ENCODE measurements at regions not wholly inside any gene's neighbourhood (a gene's known extent, or its start where the extent isn't known, plus 50 kb on each side); places are given as distances from the start of the nearest gene placed in this dataset.
"Not testable (repeated sequence)": the region's sequence is repeated elsewhere in the genome, so short reads cannot be mapped to it uniquely, and the experiment has no call there.

- DNase-seq: not testable (repeated sequence)
Measured at GRCh38 chr2:176578292-176578691, 309.1 kb downstream of the MTX2 start.

GRCh38 chr2:176579608-176580007 is 310.4 kb downstream of the MTX2 start:
- no peak for DNase-seq

- DNase-seq: no peak
Measured at GRCh38 chr2:176581557-176582165, 312.4 kb downstream of the MTX2 start.

DNA sequence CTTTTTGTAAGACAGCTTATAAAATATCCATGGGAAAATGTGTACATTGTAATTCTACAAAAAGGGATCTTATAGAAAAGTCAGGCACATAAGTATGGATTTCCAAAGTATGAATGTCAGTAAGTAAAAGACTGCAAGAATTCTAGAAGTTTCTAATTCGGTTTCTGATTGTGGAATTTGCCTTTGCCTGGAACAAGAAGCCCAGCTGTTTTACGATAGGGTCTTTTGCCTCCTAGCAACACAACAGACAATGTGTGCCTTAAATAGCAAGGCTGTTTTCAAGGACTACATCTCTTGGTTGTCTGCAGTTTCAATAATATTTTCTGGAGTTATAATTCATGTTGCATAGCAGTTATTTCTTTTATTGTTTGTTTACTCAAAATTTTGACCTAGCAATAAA is 312.9 kb downstream of the MTX2 start:
- no peak for DNase-seq

GRCh38 chr2:176582990-176583481 is 313.8 kb downstream of the MTX2 start:
- DNase-seq: no peak

DNA sequence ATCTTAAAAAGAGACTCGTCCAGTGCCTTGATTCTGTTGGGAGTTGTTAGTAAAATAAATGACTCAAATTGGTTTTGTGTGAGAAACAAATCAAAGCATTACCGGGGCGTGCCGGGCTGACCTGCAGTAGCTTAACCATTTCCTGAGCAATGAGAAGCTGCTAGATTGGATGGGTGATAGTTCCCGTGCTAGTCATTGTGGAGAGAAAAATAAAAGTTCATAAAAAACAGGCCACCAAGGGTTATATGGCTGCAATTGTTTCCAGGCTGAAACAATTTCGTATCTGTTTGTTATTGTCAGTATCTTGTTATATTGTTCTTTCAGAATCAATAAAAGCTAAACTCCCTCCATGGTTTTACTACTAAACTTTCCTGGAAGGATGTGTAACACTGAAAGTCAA is 314.4 kb downstream of the MTX2 start:
- DNase-seq: no peak

GRCh38 chr2:176584333-176584732 is 315.1 kb downstream of the MTX2 start:
- DNase-seq: no peak

GRCh38 chr2:176585291-176585690 is 316.0 kb downstream of the MTX2 start:
- no peak for DNase-seq

DNA sequence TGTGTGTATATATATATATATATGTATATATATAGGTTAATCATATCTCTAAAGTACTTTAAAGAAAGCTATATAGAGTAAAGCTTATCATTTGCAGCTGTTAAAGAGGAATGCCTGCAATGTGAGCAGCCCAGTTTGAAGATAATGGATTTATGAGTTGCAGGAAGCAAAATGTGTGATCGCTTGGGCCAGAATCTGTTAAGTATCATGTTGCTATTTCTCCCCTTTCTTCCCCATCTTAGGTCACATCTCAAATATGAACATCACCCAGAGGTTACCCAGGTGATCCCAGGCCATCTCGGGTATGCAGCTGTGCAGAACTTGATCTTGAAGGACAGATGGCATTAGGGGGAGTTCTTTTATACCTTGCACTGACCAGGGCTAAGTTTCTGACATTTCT is 316.5 kb downstream of the MTX2 start:
- no peak for DNase-seq

DNA sequence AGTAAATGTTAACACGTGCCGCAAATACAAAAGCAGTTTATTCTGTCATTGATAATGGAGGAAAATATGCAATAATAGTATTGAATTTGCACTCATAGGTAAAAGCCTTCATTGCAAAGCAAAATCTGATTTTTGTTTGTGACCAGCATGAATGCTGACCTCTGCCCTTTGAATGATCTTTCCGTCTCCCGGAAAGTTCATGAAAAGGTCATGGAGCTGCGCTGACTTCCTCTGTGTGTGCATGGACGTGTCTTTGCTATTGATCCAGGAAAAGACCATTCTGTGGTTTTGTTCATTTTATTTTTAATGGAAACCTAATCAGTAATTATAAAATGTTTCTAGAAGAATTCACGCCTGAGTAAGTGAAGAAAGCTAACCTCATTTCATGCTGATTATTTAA is 320.0 kb downstream of the MTX2 start:
- no peak for DNase-seq

DNA sequence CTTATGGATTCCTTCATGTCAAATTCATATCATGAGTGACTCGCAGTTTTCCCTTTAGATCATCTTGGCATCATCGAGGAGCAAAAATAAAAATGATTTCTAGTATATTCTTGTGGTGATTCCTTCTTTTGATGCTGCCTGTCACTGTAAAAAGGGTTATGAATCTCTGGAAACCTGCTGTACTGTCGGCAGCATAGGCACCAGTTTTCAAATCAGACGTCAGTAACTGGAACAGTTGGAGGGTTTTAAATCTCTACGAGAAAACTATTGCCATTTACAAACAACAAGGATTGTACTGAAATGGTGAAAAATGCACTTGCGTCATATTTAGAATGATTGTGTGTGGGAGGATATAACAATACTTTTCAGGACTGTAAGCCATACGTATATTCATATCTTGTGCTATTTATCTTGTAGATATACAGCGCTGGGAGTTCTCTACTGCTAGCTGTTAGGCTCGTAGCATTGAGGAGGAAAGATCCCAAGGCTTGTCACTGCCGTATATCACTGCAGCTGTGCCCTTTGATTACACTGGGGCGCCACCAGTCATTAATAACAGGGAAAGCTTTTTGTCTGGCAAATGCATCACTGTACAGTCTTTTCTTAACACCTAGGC is 320.7 kb downstream of the MTX2 start:
- DNase-seq: no peak

DNA sequence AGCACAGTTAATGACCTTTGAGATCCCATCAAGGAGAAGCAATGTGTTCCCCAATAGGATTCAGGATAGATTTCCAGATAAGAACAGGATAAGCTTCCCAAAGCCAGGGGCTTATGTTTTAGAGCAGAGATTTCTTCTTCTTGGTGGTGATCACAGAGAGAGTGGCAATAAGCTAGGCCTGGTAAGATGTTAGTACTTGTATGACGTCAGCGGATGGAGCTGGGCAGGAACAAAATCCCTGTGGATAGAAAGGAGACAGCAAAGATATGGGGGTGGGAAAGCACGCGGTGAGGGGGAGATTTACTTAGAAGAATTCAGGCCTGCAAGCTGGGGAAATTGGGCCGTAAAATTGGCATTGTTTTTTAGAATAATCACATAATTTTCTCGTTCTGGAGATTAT is 323.0 kb downstream of the MTX2 start:
- no peak for DNase-seq

DNA sequence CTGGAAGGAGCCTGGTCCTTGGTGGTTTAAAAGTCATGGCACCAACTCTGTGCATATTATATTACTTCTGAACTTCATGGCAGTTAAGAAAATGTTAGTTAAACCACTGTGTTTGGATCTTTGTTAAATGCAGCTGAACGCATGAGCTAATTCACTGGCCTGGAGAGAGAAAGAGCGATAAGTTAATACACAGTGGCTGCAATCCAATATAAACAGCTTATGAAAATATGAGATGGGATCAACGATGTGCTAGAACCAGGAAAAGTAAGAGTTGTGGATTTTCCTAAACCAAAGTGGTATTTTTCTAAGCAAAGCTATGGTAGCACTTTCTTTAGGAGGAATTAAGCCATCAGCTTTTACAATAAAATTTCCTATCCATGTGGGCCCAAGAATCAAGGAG is 326.7 kb downstream of the MTX2 start:
- DNase-seq: no peak

GRCh38 chr2:176597916-176598315 is 328.7 kb downstream of the MTX2 start:
- no peak for DNase-seq

DNA sequence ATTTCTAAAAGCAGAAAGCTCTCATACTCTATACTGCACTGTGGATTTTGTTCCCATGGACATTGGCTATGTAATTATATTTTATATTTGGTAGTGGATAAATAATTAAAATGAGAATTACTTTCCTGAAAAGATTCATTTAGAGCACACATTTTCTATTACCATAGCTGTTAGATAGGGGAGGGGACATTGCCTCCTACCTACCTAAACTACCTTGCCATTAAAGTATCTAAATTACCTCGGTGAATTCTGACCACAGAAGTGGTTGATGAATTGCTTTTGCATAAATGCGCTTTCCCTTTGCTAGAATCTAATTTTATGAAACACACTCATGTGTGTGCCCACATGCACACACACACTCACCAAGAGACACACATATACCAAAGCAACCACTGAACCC is 329.1 kb downstream of the MTX2 start:
- no peak for DNase-seq

DNA sequence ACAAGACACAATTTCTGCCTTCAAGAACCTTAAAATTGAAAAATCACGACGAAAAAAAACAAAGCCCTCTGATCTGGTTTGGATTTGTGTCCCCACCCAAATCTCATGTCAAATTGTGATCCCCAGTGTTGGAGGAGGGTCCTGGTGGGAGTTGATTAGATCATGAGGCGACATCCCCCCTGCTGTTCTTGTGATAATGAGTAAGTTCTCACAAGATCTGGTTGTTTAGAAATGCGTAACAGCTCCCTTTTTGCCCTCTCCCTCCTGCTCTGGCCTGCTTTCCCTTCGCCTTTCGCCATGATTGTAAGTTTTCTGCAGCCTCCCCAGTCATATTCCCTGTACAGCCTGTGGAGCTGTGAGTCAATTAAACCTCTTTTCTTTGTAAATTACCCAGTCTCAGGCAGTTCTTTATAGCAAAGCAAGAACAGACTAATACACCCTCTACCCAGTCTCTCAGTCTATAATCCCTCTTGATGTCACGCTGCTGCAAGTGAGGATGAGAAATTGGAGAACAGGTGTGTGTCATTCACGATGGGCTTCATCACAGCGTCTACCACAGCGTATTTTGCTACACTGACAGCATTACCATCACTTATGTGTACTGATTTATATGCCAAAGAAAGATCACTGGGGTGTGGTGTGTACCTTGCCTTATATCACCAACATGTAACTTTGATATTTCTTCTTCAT is 330.7 kb downstream of the MTX2 start:
- DNase-seq: no peak

DNA sequence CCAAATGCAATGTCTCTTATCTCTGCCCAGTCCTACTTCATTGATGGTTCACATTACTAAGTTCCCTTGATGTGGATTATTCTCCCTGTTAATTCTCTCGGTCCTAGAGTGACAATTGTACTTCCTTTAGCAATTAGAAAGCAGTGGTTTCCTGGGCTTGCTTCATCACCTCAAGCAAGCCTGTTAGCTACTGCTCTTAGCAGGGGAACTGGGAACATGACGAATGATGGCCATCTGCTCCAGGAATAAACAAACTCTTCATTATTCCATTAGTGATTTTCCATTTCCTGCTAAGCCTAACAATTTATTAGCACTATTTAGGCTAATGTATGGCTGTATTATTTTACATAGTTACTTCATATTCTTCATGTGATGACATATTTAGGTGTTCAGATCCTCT is 331.8 kb downstream of the MTX2 start:
- no peak for DNase-seq

DNA sequence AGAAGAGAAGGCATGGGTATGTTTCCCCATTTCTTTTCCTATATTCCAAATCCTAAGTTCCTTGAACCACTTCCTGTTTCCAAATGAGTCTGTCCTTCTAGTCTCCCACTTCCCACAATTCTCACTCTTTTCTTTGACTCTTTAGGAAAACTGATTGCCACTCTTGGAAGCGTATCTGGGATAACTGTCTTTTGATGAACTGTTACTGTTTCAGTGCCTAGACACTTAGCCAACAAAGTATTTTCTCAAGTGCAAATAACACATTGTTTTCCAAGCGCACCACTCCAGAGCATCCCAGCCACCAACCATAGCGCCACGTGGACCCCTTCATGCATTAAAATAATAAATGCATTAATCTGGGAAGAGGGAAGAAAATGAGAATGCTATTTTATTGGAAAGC is 342.8 kb downstream of the MTX2 start:
- no peak for DNase-seq

DNA sequence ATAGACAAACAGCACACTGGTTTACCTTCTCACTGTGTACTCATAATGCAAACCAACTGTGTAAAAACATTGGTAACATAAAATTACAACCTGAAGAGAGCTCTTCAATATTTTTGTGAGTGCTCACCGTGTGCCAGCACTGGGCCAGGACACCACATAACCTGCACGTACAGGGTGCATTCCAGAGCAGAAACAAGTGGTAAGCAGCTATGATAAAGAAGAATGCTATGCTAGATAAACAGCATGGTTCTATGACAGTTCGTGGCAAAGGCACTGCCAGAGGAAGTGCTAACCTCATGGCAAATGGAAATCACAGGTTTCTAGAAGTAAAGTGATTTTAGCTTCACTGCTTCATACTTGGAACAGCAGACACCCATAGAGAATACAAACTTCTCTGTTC is 343.5 kb downstream of the MTX2 start:
- DNase-seq: no peak

DNA sequence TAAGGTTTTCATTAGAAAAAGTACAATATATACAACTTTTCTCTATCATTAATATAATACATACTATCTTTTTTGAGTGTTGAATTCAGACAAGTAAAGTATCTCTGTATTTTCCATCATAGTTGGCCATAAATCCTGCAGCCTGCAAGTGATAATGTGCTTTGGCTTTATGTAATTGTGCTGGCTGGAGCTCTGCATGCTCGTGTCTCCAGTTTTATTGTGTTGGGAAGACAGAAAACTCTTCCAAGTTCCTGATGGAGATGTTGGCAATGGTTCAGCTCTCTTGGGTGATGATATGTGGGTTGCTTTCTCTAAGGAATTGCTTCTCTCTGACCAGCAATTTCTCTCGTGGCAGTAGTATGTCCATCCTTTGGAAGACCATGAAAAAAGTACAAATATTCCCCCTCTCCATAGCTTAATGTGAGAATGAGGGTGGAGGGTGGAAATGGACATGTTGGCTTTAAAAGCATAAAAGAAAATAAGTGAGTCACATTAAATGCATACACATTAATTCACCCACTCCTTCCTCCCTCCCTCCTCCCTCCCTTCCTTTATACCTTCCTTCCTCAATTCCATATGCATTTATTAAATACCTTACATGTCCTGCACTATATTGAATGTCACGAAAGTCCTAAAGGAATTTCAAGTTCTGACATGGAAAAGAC is 344.2 kb downstream of the MTX2 start:
- DNase-seq: no peak

GRCh38 chr2:176614049-176614448 is 344.8 kb downstream of the MTX2 start:
- DNase-seq: no peak

DNA sequence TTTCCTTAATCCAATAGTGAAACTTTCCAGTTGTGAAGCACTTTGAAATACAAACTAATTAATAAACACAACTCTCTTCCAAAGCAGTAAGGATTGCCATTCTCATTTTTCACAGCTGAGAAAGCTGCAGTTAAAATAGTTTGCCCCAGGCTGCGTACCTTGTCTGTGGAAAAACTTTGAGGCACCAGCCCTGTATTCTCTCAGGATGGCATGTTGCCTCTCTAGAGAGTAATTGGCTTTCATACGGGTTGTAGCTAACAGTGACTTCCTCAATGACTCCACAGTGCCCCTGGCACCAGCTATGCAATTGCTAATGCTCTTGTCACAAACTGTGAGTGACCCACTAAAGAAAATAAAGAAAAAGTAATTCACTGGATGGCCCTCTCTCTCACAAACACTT is 345.7 kb downstream of the MTX2 start:
- DNase-seq: no peak

GRCh38 chr2:176619504-176619903 is 350.3 kb downstream of the MTX2 start:
- DNase-seq: no peak

DNA sequence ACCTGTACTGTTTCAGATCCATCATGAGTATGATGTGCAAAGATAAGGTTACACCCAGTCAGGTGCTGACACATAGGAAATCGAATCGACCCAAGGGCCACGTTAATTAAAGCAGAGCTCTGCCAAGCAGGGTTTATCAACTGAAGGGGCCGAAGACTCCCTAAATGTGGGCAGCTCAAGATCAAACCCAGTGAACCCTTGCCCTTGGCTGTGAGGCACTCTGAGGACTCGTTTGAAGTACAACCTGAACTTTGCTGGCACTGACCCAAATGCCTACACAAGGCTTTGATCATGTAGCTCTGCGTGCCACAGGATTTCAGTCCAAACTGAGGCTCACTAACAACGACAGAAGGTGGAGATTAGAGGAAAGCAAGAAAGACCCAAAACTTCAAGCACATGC is 352.1 kb downstream of the MTX2 start:
- DNase-seq: no peak

All from CD4-positive, alpha-beta T cell treated with Interleukin-4 for 4 hours (primary cell).